PC-9 (cell line): ENCODE measurements at regions not wholly inside any gene's neighbourhood (a gene's known extent, or its start where the extent isn't known, plus 50 kb on each side); places are given as distances from the start of the nearest gene placed in this dataset.

Experiments
- BruUV-seq: library from RNA; stranded (reverse); fragments of 400-500 nt; replicated peaks from 2 replicates; lab custom pipeline; 2021; lab: Mats Ljungman, UMichigan
- CTCF ChIA-PET: fragments of 300-600 bp; sonication (Branson Sonifier 250); formaldehyde crosslinking; loops from one replicate; lab custom pipeline; 2022; ENCODE audit warnings: antibody characterized with exemption; lab: Charles Lee
- POLR2A ChIA-PET: fragments of 300-600 bp; sonication (Branson Sonifier 250); formaldehyde crosslinking; loops from one replicate; lab custom pipeline; 2022; ENCODE audit warnings: antibody characterized with exemption; ENCODE audit not compliant: unreplicated experiment; lab: Charles Lee
- DNase-seq, 2 experiments: peaks; one replicate each; pipeline versions ENCODE4 v3.0.0 to v3.0.0-alpha.2; 2015 to 2022; ENCODE audit warnings: mixed read lengths in 1 of 2
- H2AFZ ChIP-seq: fragments of 200-600 bp; sonication (generic); 2 replicates; pipeline ENCODE4 v1.8.1; 2017; ENCODE audit warnings: antibody characterized with exemption
- H3F3A ChIP-seq: fragments of 200-600 bp; sonication (generic); 2 replicates; pipeline ENCODE4 v1.8.1; 2017; ENCODE audit warnings: antibody characterized with exemption, mild to moderate bottlenecking, low read depth; ENCODE audit not compliant: insufficient read depth
- H3K27ac ChIP-seq: fragments of 200-600 bp; sonication (generic); 2 replicates; pipeline ENCODE4 v1.6.1; 2016; ENCODE audit warnings: mixed run types
- H3K27me3 ChIP-seq: fragments of 200-600 bp; sonication (generic); 2 replicates; pipeline ENCODE4 v1.6.1; 2016; ENCODE audit warnings: low read depth, mixed run types; ENCODE audit not compliant: insufficient read depth
- H3K36me3 ChIP-seq: fragments of 200-600 bp; sonication (generic); 2 replicates; pipeline ENCODE4 v1.6.1; 2016; ENCODE audit warnings: low read depth, mixed run types
- H3K4me1 ChIP-seq: fragments of 200-600 bp; sonication (generic); replicated peaks from 2 replicates; pipeline ENCODE4 v1.6.1; 2016; ENCODE audit warnings: mixed run types; ENCODE audit not compliant: insufficient read depth
- H3K4me2 ChIP-seq: fragments of 200-600 bp; sonication (generic); 2 replicates; pipeline ENCODE4 v1.6.1; 2017; ENCODE audit warnings: mixed run types
- H3K4me3 ChIP-seq: fragments of 200-600 bp; sonication (generic); 2 replicates; pipeline ENCODE4 v1.6.1; 2016; ENCODE audit warnings: mixed run types
- H3K79me2 ChIP-seq: fragments of 200-600 bp; sonication (generic); 2 replicates; pipeline ENCODE4 v1.6.1; 2017; ENCODE audit warnings: low read depth, mixed run types
- H3K9me2 ChIP-seq: fragments of 200-600 bp; sonication (generic); 2 replicates; pipeline ENCODE4 v1.8.1; 2017; ENCODE audit warnings: mild to moderate bottlenecking; ENCODE audit not compliant: insufficient read depth
- H3K9me3 ChIP-seq: fragments of 200-600 bp; sonication (generic); 2 replicates; pipeline ENCODE4 v1.8.1; 2016; ENCODE audit warnings: low read depth; ENCODE audit not compliant: insufficient read depth
- H4K20me1 ChIP-seq: fragments of 200-600 bp; sonication (generic); 2 replicates; pipeline ENCODE4 v1.8.1; 2017; ENCODE audit not compliant: insufficient read depth
- CTCF ChIP-seq: fragments of 200-600 bp; sonication (generic); conservative IDR thresholded peaks from 2 replicates; pipeline ENCODE4 v1.6.1; 2017; ENCODE audit warnings: mixed run types, antibody characterized with exemption, mild to moderate bottlenecking, moderate library complexity
- EZH2 ChIP-seq: fragments of 200-600 bp; sonication (generic); IDR thresholded peaks from 2 replicates; pipeline ENCODE4 v1.8.0; 2017; ENCODE audit warnings: antibody characterized with exemption, low read depth
- intact Hi-C: fragments of 100-400 bp; cut with micrococcal nuclease; formaldehyde crosslinking; loops from one replicate; pipeline ENCODE4 v1.10.0; 2022; ENCODE audit not compliant: unreplicated experiment

DNA sequence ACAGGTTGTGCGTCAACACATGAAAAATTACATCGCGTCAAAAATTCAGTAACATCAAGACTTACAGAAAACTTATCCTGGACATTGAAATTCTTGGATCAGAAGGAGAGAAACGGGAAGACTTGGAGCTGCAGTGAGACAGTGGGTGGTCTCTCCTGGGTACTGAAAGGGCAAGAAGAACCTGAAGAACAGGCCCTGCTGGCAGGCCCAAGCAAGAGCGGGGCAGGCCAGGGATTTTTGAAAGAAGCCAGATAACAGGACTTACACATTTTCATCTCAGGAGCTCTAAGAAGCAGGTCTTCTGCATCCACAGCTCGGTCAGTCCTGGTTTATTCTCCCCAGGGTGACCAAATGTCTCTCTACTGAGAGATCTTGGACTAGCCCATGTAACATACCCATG lies 466.5 kb upstream of the SOX5 start:
- H2AFZ ChIP-seq: no peak overlapping the region
- no peak overlapping the region for H3K4me3 ChIP-seq
- no peaks in the 10 kb centered on the region; the same call in 1 of the 2 replicates for H3K9me2 ChIP-seq
- no peaks in the 10 kb centered on the region for H3K4me1 ChIP-seq
- no peak for DNase-seq
- TF ChIP-seq EZH2: no peak
- TF ChIP-seq CTCF: no peak
- no peaks in the 10 kb centered on the region; the same call in 1 of the 2 replicates for H4K20me1 ChIP-seq
- H3K79me2 ChIP-seq: no peaks in the 10 kb centered on the region
- H3K4me2 ChIP-seq: no peak overlapping the region
- H3K36me3 ChIP-seq: no peaks in the 10 kb centered on the region
- intact Hi-C loops: no loop called here
- no peaks in the 10 kb centered on the region for H3F3A ChIP-seq
- ChIA-PET CTCF (no interaction called here), POLR2A (no interaction called here)
- H3K27ac ChIP-seq: no peak overlapping the region
- no peaks in the 10 kb centered on the region for H3K27me3 ChIP-seq
- H3K9me3 ChIP-seq: no peaks in the 10 kb centered on the region
- BruUV-seq: no TSS peak

DNA sequence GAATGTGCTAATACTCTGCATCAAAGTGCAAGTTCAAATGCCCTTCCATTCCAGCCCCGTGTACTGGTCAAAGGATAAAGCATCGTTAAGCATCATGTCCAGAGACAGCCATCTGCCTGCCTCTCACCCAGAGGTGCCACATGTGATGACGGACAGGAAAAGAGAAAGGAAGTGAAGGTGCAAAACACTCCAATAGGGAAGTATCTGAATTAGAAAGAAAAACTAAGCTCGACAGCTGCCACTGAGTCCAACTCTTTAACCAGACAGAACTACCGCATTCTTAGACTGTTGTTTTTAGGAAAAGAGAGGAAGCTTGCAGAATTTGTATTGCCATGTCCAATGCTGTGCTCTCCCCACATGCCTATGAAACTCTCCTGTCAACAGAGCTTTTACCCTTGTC lies 465.0 kb upstream of the SOX5 start:
- Histone ChIP-seq H3F3A (no peaks in the 10 kb centered on the region), H4K20me1 (no peaks in the 10 kb centered on the region; the same call in 1 of the 2 replicates), H3K27ac (no peak overlapping the region), H3K4me1 (no peaks in the 10 kb centered on the region), H3K79me2 (no peaks in the 10 kb centered on the region), H2AFZ (no peak overlapping the region), H3K36me3 (no peaks in the 10 kb centered on the region), H3K9me2 (no peaks in the 10 kb centered on the region), H3K27me3 (no peaks in the 10 kb centered on the region), H3K4me3 (no peak overlapping the region), H3K4me2 (no peak overlapping the region), H3K9me3 (no peaks in the 10 kb centered on the region)
- TF ChIP-seq EZH2 (no peak), CTCF (no peak)
- intact Hi-C loops: no loop called here
- CTCF ChIA-PET: no interaction called here
- POLR2A ChIA-PET: no interaction called here
- no TSS peak for BruUV-seq
- no peak for DNase-seq

- H3K79me2 ChIP-seq: no peaks in the 10 kb centered on the region
- no peak overlapping the region for H2AFZ ChIP-seq
- H3K9me2 ChIP-seq: no peaks in the 10 kb centered on the region
- no peak overlapping the region for H3K4me2 ChIP-seq
- no peaks in the 10 kb centered on the region; the same call in 1 of the 2 replicates for H4K20me1 ChIP-seq
- no peak overlapping the region for H3K27ac ChIP-seq
- TF ChIP-seq EZH2 (no peak), CTCF (no peak)
- no peaks in the 10 kb centered on the region for H3F3A ChIP-seq
- H3K27me3 ChIP-seq: no peaks in the 10 kb centered on the region
- BruUV-seq: no TSS peak
- H3K4me3 ChIP-seq: no peak overlapping the region
- intact Hi-C loops: no loop called here
- H3K9me3 ChIP-seq: no peaks in the 10 kb centered on the region
- DNase-seq: no peak
- ChIA-PET POLR2A (no interaction called here), CTCF (no interaction called here)
- no peaks in the 10 kb centered on the region for H3K36me3 ChIP-seq
- no peaks in the 10 kb centered on the region for H3K4me1 ChIP-seq
Observed at GRCh38 chr12:24411948-24412347, 462.5 kb upstream of the SOX5 start.
